VCaP (cell line): ENCODE measurements at regions not wholly inside any gene's neighbourhood (a gene's known extent, or its start where the extent isn't known, plus 50 kb on each side); places are given as distances from the start of the nearest gene placed in this dataset.
A peak's percentile ranks its signal among the peaks of the same experiment; 100 is the strongest.

ENCODE experiments used
- H3K27ac ChIP-seq: fragments of 450-650 bp; 2 replicates; pipeline ENCODE4 v1.5.1; 2017
- TF ChIP-seq, protein P1 (sequence below): fragments of 450-650 bp; conservative IDR thresholded peaks from 2 replicates; pipeline ENCODE4 v1.5.1; 2017; ENCODE audit warnings: mild to moderate bottlenecking, moderate library complexity

DNA sequence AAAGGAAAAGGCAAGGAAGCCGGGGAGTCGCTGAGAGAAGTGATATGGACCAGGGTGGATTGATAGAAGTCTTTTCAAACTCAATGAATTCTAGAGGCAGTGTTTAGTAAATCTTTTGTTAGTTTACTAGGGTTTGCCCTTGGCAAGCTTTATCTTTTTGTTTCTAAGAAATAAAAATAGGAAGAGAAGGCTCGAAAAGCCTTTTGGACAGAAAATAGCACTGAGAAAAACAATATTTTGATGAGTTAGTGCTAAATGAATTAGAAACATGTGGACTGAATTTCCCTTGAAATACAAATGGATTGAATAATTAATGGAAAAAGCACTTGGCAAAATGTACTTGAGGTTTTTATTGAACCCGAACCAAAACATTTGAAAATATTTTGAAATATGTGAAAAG, 121.8 kb upstream of the SPAG17 start:
- H3K27ac ChIP-seq = no peak overlapping the region
- TF ChIP-seq, protein P1, sequence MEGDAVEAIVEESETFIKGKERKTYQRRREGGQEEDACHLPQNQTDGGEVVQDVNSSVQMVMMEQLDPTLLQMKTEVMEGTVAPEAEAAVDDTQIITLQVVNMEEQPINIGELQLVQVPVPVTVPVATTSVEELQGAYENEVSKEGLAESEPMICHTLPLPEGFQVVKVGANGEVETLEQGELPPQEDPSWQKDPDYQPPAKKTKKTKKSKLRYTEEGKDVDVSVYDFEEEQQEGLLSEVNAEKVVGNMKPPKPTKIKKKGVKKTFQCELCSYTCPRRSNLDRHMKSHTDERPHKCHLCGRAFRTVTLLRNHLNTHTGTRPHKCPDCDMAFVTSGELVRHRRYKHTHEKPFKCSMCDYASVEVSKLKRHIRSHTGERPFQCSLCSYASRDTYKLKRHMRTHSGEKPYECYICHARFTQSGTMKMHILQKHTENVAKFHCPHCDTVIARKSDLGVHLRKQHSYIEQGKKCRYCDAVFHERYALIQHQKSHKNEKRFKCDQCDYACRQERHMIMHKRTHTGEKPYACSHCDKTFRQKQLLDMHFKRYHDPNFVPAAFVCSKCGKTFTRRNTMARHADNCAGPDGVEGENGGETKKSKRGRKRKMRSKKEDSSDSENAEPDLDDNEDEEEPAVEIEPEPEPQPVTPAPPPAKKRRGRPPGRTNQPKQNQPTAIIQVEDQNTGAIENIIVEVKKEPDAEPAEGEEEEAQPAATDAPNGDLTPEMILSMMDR = no peak

DNA sequence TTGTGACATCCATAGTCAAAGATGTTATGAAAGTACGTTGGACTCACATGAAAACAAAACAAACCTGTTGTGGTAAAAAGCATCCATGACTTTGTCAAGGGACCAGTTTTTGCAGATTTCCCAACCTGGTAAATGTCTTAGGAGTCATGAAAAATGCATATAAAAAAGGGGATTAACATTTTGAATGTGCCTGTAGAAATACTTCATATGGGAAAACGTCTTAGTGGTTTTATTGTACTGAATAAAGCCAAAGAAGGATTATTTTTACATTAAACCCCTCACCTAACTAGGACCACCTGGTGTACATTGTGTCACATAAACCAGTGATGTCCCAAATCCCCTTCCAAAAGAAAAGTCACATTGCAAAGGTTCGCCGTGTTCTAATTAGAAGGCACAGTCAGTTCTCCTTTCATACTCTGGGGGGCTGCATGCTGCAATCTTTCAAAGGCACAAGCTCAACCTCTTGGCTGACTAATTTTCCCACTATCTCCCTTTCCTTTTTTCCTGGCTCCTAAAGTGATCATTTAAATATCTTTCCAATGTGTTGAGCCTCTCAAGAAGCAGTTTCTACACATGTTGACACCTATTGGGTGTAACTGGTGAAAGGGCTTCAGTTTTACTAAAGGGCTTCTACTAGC, 119.8 kb upstream of the SPAG17 start:
- H3K27ac ChIP-seq = no peak overlapping the region
- TF ChIP-seq, protein P1 = peak; percentile 74

DNA sequence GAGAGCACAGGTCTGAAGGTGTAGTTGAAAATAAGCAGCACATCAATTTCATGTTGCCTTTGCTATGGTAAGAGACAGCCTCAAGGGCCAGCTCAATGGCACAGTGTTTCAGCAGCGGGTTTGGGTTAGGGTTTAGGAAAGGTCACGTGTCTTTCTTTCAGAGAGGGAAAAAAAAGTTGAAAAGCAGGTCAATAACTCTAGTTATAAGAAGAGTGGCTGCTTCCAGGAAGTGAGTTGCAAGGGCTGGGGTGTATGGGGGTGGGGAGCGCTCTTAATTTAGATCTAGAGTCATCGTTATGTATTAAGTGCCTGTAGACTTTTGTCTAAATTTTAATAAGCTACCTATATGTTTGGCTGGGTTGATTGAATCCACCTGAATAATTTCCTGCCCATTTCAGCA, 118.5 kb upstream of the SPAG17 start:
- H3K27ac ChIP-seq = no peak overlapping the region
- TF ChIP-seq, protein P1 = no peak

DNA sequence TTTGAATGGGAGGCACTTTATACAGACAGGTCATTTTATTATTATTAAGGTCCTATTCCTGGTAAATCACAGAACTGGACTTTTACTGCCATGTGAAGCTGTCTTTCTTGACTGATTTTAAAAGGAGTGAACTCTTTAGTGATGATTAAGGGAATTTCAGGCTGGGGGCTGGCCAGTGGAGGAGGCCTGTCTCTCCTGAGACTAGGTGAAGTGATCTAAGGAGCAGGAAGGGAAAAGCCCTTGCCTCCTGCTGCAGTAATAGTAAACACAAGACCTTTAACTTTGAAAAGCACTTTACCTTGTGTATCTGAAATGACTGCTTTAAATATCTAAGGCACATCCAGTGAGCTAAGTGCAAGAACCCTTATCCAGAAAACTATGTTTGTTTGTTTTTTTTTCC, 118.0 kb upstream of the SPAG17 start:
- TF ChIP-seq, protein P1 = no peak

DNA sequence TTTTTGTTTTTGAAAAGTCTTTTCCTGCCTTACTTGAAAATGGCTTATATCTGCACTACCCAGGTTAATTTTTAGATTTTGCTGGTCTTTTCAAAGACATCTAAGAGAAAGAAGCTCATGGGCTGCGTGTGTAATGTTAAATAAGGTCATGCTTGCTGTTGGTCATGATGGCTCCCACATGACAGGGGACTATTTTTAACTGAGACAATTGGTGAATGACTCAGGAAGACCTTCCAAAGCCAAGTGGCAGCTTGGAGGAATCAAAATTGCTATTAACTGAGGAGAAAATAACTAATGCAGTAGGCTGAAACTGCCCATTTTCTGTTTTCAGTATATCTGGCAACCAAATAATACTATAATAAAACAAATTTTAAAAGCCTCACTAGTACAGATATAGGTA, 117.1 kb upstream of the SPAG17 start:
- no peak overlapping the region for H3K27ac ChIP-seq
- TF ChIP-seq, protein P1 = no peak

More for the DNA sequence above, 118.0 kb upstream of the SPAG17 start:
- H3K27ac ChIP-seq = no peak overlapping the region

DNA sequence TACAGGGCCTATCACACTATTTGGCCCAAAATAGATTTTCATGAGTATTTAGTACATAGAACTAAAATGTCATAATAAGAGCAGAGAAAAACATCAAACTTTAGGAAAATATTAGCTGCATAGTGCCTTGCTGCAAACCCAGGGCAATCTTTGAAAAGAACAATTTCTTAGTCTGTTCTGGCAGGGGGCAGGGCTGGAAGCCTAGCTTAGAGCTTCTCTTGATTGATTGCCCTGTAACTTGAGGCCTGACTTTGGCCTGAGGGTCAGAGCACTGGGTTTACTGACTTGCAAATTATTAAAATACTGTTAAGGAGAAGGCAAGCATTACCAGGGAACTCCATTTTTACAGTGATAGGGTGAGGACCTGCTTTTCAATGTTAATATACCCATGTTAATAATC, 115.8 kb upstream of the SPAG17 start:
- H3K27ac ChIP-seq = no peak overlapping the region
- TF ChIP-seq, protein P1 = no peak

DNA sequence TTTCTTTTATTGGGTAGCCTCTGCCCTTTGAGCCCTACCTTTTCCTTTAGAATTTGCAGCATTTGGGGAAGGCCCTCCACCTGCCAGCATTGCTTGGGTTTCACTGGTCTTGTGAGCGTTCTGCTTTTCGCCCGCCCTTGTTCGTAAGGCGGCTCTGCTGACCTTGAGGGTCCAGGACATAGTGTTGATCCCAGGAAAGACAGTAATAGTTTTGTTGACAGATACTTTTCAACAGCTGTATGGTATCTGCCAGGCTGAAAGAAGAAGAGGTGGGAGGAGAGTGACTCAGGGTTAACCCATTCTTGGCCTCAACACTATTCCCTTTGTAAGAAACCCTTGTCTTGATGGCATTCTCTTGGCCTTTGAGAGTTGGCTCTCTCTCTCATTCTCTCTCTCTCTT, 113.4 kb upstream of the SPAG17 start:
- TF ChIP-seq, protein P1 = no peak
- H3K27ac ChIP-seq = no peak overlapping the region
